OCI-LY3 (cell line): ENCODE measurements at regions not wholly inside any gene's neighbourhood (a gene's known extent, or its start where the extent isn't known, plus 50 kb on each side); places are given as distances from the start of the nearest gene placed in this dataset.

ENCODE experiments used
- EZH2phosphoT487 ChIP-seq: fragments of 200-600 bp; shearing (Covaris generic); IDR thresholded peaks from 2 replicates; pipeline ENCODE4 v1.6.1; 2018; ENCODE audit warnings: antibody characterized with exemption, mixed run types, low read depth
- TF ChIP-seq, protein P1 (sequence below): fragments of 200-600, 300-600 bp; sonication (generic); IDR thresholded peaks from 2 replicates; pipeline ENCODE4 v1.5.1; 2014; ENCODE audit warnings: antibody characterized with exemption, low read length, low read depth

DNA sequence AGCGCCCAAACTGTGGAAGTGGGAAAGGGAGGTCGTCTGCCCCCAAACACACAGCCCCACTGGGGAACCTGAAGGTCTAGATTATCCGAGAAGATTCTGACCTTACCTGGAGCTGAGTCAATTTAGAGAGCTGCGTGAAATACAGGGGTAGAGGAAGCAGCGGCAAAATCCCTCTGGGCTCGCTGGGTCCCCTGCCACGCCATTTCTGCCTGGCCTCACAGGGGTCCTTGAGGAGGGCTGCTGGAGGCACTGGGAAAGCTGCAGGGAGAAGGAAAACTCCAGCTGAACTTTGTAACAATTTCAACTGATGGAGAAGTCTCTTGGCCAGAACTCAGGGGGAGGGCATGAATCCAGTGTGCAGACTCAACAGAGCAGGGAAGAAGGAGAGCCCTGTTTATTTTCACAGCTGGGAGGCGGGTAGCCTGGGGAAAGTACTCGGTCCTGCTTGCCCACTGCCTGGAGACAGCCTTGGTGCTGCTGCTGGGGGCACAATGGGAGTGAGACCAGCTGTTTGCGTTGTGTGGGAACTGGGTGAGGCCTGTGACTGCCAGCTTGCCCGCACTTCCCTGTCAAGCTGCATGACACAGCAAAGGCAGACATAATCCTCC is 93.2 kb upstream of the MAPK10 start:
- TF ChIP-seq, protein P1, sequence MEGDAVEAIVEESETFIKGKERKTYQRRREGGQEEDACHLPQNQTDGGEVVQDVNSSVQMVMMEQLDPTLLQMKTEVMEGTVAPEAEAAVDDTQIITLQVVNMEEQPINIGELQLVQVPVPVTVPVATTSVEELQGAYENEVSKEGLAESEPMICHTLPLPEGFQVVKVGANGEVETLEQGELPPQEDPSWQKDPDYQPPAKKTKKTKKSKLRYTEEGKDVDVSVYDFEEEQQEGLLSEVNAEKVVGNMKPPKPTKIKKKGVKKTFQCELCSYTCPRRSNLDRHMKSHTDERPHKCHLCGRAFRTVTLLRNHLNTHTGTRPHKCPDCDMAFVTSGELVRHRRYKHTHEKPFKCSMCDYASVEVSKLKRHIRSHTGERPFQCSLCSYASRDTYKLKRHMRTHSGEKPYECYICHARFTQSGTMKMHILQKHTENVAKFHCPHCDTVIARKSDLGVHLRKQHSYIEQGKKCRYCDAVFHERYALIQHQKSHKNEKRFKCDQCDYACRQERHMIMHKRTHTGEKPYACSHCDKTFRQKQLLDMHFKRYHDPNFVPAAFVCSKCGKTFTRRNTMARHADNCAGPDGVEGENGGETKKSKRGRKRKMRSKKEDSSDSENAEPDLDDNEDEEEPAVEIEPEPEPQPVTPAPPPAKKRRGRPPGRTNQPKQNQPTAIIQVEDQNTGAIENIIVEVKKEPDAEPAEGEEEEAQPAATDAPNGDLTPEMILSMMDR = no peak
- TF ChIP-seq EZH2phosphoT487 = no peak
